Activated CD4-positive, alpha-beta T cell treated with anti-CD3 and anti-CD28 coated beads, Interleukin-2, amount 50 U/mL, for 48 hours (primary cell): ENCODE measurements at regions not wholly inside any gene's neighbourhood (a gene's known extent, or its start where the extent isn't known, plus 50 kb on each side); places are given as distances from the start of the nearest gene placed in this dataset.
"Not testable (repeated sequence)": the region's sequence is repeated elsewhere in the genome, so short reads cannot be mapped to it uniquely, and the experiment has no call there.

Experiments
- DNase-seq, 2 experiments: peaks; one replicate each; pipeline ENCODE4 v3.0.0-alpha.2; 2020

GRCh38 chr9:39463696-39464095 lies 108.2 kb downstream of the SPATA31A1 start:
- peak in 1 of 2 experiments; percentile 2 for DNase-seq

DNA sequence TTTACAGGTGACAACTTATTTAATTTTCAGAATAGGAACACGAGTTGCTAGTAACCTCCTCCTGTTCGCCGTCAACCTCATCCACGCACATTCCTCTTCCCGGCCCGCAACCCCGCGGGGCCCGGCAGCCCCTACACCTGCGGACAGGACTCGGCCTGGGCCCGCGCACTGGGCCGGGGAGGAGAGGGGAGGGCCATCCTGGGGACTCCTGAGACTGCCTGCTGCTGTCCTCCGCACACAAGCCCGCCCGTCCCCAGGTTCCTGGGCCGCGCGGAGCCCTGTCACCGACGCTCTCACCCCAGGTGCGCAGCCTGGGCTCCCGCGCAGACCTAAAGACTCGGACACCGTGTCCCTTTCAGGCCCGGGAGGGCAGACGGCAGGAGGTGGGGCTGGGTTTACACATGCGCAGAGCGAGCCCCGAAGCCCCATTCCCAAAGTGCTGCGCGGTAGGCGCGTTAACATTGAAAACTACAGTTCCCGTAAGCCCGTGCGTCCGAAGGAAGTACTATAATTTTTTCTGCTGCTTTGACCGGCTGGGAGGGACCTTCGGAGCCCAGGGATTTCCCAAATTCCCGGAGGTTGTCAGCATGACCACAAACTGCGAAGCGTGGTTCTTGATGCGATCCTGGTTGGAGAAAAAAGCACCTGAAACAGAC lies 108.8 kb downstream of the SPATA31A1 start:
- DNase-seq, result peak; percentile 73 to 82

DNA sequence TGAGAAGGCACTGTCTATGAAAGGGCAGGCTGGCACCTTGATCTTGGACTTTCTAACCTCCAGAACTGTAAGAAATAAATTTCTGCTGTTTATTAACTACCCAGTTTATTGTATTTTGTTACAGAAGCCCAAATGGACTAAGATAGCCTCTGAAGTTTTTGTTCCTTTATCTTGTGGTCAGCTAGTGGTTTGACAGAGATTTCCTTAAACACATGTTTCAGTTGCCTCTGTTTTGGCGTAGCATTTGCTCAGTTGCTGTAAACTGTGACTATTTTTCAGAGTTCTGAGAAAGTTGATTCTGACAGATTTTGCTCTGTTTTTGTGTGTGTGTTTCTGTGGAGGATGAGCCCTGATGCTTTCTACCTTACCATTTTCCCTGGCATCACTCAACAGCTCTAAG lies 119.0 kb downstream of the SPATA31A1 start:
- DNase-seq, result not testable (repeated sequence)

- not testable (repeated sequence) for DNase-seq
These were observed 127.6 kb downstream of the SPATA31A1 start for GRCh38 chr9:39483073-39483472.

DNA sequence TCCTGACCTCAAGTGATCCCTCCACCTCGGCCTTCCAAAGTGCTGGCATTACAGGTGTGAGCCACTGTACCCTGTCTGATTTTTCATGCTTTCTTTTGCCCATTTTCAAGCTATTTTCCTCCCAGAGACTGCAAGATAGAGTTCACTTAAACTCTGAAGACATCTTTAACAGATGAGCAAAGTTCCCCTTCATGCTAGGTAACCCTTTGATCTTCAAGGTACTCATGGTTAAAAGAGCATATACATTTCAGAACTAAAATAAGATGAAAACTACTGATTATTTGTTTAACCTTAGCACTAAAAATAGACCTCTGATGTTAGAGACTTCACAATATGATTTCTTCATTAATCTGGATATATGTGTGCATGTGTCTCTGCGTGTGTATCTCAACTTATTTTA lies 128.4 kb downstream of the SPATA31A1 start:
- not testable (repeated sequence) for DNase-seq

- DNase-seq, result not testable (repeated sequence)
These were observed 128.8 kb downstream of the SPATA31A1 start for GRCh38 chr9:39484292-39484691.

DNA sequence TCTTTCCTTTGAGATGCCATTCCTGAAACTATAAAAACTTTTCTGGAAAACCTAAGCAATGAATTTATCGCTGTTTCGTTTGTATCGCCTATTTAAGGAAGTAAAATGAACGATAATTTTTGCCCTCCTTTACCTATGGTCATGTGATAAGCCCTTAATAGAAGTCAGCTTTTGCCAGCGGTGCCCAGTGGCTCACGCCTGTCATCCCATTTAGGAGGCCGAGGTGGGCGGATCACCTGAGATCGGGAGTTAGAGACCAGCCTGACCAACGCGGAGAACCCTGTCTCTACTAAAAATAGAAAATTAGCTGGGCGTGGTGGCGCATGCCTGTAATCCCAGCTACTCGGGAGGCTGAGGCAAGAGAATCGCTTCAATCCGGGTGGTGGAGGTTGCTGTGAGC lies 132.0 kb downstream of the SPATA31A1 start:
- DNase-seq, result not testable (repeated sequence)

DNA sequence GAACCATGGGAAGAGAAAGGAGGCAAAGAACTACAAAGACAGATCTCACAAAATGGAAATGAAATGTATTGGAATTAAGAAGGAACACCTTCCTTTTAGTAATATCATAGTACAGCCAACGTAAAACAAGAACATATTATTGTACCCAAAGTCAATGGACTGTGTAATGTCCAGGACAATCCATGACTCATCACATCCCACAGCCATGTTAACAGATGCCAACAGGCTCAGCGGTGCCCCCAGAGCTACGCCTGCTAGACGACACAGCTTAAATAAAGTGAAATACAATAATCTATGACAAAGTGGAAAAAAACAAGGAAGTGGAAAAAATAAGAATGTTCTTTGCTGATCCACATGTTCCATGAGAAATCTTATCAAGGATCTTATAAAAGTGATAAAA lies 140.8 kb downstream of the SPATA31A1 start:
- DNase-seq, result not testable (repeated sequence)

GRCh38 chr9:39503178-39503577 lies 147.7 kb downstream of the SPATA31A1 start:
- not testable (repeated sequence) for DNase-seq

DNA sequence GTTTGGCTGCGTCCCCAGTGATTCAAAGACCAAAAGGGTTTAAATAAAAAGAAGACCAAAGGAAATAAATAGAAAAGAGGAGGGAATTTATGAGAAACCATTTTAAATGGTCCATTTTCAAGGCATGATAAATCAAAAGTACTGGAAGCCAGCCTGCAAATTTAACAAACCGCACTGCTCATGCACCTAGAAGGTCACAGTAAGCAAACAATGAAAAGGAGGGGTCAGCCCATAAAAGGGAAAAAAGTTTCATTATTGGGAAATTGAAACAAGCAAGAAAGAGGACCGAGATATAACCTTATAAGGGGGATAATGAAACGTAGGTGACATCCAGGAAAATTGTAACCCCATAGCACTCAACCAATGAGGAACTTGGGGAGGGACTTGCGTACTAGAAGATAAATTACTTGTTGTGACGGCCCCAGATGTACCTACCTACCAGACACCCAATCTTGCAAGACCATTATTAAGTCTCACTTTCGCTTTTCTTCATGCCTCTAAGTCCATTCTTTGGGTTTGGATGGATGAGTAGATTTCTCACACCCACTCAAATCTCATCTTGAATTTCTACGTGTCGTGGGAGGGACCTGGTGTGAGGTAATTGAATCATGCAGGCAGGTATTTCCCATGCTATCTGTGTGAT lies 172.0 kb downstream of the SPATA31A1 start:
- not testable (repeated sequence) for DNase-seq

DNA sequence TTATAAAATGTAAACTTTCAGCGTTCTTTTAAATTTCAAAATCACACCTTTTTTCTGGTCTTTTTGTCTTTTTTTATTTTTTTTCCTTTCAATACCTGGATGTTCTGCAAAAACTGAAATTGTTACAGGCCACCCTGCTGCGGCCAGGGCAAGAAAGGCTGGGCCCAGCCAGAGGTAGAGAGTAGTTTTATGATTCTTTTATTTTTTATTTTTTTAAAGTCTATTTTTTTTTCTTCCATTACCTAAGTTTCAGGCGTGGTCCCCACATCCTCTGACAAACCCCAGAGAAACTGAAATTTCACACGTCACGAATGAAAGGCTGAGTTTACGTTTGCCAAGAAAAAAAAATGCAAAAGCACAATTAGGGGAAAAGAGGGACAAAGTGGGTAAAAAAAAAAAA lies 177.1 kb downstream of the SPATA31A1 start:
- not testable (repeated sequence) for DNase-seq

DNA sequence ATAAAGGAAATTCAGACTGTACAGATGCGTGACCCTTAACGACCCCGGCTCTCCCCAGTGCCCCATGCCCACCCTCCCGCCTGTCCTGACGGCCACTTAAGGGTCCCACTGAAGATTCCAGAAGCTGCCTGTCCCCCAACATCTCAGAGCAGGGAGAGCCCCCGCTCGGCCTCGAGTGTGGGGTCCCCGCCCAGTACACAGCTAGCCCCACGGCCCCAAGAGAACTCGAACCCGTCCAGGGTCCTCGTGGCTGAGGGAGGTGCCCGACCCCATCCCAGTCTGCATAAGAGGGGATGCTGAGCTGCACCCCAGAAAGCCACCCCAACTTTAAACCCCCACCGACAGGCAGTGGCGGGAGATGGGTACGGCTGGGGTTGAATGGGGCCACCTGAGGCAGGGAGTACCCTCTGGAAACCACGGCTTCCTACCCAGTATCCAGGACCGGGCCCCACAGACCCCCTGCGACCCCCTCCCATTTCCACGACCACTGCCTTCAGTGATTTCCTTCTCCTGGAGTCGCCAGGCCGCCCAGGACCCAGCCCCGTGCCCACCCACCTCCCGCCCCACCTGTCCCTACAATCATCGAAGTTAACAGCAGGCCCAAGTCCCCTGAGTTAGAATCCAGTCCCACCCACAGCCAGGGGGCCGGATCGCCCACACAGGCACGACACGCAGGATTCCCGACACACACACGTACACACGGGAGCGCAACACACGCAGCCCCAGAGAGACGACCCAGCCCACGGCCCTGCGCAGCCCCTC lies 177.7 kb downstream of the SPATA31A1 start:
- not testable (repeated sequence) for DNase-seq

DNA sequence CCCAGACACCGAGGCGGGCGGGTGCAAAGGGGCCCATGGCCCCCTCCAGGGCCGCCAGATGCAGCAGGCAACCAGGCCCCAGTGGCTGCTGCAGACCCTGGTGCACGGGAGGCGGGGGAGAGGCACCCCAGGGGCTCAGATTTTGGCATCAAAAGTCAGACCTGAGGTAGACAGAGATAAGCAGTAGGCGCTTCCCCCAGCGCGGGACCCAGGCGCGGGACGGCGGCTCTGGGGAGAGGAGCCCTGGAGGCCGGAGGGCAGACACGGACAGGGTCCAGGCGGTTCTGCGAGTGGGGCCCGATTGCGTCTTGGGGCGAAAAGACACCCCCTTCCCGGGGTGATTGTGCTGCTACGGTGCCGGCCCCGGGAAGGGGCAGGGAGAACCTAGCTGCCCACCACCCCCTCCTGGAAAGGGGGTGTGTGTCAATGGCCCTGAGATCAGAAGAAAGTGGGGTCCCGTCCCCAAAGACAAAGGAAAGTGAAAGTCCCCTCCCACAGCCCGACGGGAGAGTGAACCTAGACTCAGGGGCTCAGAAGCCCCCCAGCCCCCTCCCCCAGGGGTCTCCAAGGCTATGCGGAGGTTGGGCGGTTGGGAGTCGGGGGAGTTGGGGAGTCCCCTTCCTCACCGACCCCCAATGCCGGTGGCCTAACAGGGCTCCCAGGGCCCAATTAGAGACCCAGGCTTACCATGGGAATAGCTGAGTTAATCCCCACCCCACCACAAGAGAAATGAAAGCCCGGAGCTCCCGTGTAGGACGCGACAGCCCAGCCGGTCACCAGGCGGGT lies 178.5 kb downstream of the SPATA31A1 start:
- not testable (repeated sequence) for DNase-seq

DNA sequence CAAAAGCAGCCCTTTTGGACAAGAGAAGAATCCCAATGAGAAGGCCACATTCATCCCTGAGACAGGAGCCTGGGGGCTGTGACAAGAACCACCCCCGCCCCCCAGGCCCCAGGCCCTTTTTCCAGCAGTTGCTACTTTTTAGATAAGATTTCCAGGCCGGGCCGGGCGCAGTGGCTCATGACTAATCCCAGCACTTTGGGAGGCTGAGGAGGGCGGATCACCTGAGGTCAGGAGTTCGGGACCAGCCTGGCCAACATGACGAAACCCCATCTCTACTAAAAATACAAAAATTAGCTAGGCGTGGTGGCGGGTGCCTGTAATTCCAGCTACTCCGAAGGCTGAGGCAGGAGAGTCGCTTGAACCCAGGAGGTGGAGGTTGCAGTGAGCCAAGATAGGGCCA lies 179.4 kb downstream of the SPATA31A1 start:
- DNase-seq, result not testable (repeated sequence)

DNA sequence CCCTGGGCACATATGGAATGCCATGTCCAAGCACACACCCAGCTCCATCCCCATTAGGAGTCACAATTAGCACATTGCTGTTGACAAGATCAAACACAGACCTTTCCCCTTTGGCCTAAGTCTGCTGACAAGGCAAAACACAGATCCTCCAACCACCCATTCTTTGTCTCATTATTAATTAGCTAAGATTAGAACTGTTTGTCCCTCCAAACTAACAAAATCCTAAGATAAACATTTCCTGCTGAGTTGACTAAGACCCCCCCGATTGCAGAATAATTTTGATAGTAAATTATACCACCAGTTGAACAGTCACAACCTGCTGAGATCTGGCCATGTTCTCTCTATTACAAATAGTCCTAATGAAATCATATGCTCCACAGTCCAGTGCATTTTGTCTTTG lies 186.7 kb downstream of the SPATA31A1 start:
- DNase-seq, result not testable (repeated sequence)

- not testable (repeated sequence) for DNase-seq
These were observed 189.6 kb downstream of the SPATA31A1 start for GRCh38 chr9:39545079-39545478.

DNA sequence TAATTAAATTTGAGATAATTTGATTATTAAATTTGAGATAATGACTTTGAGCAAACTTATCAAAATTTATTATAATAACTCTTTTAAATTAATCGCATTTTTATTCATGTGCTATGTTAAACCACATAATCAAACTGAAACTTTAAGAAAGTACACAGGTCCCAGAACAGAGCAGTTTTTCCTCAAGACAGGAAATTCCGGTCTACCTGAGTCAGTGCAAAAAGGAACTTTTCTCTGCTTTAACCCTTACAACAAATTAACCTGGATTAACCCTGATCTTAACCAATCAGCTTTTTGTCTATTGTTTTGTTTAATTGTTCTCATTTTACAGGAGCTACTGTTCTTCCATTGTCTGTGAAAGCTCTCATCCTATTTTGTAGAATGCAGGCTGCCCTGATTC lies 195.1 kb downstream of the SPATA31A1 start:
- not testable (repeated sequence) for DNase-seq

DNA sequence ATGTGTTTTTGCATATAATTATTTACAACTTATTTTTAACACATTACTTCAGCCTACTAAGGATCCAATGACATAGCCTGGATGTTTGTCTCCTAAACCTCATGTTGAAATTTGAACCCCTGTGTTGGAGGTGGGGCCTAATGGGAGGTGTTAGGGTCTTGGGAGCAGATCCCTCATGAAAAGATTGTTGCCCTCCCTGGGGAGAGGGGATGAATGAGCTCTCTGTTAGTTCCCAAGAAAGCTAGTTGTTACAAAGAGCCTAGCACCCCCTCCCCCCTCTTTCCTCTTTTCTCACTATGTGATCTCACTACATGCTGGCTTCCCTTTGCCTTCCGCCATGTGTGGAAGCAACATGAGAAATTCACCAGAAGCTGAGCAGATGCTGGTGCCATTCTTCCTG lies 196.1 kb downstream of the SPATA31A1 start:
- not testable (repeated sequence) for DNase-seq

GRCh38 chr9:39552242-39552881 lies 196.9 kb downstream of the SPATA31A1 start:
- not testable (repeated sequence) for DNase-seq

DNA sequence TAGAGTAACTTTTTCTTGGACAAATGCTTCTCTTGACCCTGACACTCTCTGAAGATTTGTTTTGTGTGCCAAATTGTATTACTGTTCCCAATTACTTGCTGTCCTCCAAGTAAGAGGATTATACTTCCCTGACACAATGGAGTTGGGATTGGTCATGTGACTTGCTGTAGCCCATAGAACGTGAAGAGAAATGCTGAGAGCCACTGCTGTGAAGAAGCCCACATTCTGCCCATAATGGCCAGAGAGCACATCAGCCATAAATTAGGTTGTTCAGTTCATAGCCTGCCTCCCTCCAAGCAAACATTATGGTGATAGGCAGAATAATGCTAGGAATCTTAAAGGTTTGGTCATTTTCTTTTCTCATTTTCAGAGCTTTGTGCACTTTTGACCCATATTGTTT lies 198.9 kb downstream of the SPATA31A1 start:
- DNase-seq, result not testable (repeated sequence)

- DNase-seq, result peak in 1 of 2 experiments; percentile 20
These were observed 203.9 kb downstream of the SPATA31A1 start for GRCh38 chr9:39559384-39559783.

- not testable (repeated sequence) for DNase-seq
These were observed 211.3 kb downstream of the SPATA31A1 start for GRCh38 chr9:39566782-39567181.
